ENCODE measurements at regions not wholly inside any gene's neighbourhood (a gene's known extent, or its start where the extent isn't known, plus 50 kb on each side); places are given as distances from the start of the nearest gene placed in this dataset.

DNA sequence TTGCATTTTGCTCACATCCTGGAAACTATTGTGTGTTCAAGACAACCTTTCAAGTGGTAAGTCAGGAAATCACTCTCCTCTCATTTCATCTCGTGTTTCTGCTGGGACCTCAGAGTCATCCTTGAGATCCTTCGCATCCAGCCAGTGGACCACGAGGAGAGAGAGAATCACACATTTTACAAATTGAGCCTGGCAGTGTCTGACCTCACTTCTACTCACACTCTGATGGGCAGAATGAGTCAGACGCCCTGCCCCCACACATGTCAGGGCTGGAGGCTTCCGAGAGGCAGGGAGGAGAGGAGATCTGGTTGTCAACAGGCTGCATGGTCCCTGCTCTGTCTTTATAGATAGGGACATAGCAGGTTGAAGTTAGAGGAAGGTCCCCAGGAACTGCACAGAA lies 509.7 kb downstream of the AJAP1 start:
- no peak for TF ChIP-seq POLR2A (IDR thresholded peaks at IDR 0.05)
- TF ChIP-seq, protein P1, sequence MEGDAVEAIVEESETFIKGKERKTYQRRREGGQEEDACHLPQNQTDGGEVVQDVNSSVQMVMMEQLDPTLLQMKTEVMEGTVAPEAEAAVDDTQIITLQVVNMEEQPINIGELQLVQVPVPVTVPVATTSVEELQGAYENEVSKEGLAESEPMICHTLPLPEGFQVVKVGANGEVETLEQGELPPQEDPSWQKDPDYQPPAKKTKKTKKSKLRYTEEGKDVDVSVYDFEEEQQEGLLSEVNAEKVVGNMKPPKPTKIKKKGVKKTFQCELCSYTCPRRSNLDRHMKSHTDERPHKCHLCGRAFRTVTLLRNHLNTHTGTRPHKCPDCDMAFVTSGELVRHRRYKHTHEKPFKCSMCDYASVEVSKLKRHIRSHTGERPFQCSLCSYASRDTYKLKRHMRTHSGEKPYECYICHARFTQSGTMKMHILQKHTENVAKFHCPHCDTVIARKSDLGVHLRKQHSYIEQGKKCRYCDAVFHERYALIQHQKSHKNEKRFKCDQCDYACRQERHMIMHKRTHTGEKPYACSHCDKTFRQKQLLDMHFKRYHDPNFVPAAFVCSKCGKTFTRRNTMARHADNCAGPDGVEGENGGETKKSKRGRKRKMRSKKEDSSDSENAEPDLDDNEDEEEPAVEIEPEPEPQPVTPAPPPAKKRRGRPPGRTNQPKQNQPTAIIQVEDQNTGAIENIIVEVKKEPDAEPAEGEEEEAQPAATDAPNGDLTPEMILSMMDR (IDR thresholded peaks at IDR 0.05): no peak
